PFSK-1 (cell line): ENCODE measurements at regions not wholly inside any gene's neighbourhood (a gene's known extent, or its start where the extent isn't known, plus 50 kb on each side); places are given as distances from the start of the nearest gene placed in this dataset.

Source experiments
- FOXP2 ChIP-seq: optimal IDR thresholded peaks from 2 replicates; pipeline ENCODE3; 2011; ENCODE audit warnings: borderline replicate concordance, control low read depth, inconsistent platforms; ENCODE audit not compliant: insufficient read depth; ENCODE audit errors: extremely low read length, extremely low read depth
- POLR2AphosphoS5 ChIP-seq: IDR thresholded peaks from 2 replicates; pipeline ENCODE4 v1.6.1; 2012; ENCODE audit warnings: low read depth, mild to moderate bottlenecking, control low read depth, low read length, moderate library complexity
- SIN3A ChIP-seq: IDR thresholded peaks from 2 replicates; pipeline ENCODE4 v1.6.1; 2012; ENCODE audit warnings: mild to moderate bottlenecking, low read length, moderate library complexity, borderline replicate concordance; ENCODE audit not compliant: insufficient read depth
- TAF1 ChIP-seq: IDR thresholded peaks from 2 replicates; pipeline ENCODE4 v1.6.1; 2012; ENCODE audit warnings: low read length, control low read depth, borderline replicate concordance; ENCODE audit not compliant: insufficient read depth
- TF ChIP-seq, protein P1 (sequence below), 2 experiments: IDR thresholded peaks; 2 replicates each; pipeline versions ENCODE4 v1.6.1 to v1.8.0; 2011 to 2012; ENCODE audit warnings: low read depth in 2 of 2, low read length in 2 of 2, control low read depth in 1 of 2, inconsistent platforms in 1 of 2, mild to moderate bottlenecking in 1 of 2, moderate library complexity in 1 of 2; ENCODE audit not compliant: insufficient read depth in 1 of 2

DNA sequence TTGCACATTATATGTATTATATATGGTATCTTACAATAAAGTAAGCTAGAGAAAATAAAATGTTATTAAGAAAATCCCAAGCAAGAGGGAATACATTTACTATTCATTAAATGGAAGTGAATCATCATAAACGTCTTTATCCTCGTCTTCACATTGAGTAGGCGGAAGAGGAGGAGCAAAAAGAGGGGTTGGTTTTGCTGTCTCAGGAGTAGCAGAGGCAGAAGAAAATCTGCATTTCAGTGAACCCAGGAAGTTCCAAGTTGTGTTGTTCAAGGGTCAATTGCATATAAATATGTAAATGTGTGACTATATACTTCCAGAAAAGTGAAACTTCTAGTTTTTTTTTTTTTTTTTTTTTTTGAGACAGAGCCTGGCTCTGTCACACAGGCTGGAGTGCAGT lies 301.4 kb downstream of the TMA16 start:
- no peak for TF ChIP-seq TAF1
- TF ChIP-seq FOXP2, result no peak
- TF ChIP-seq POLR2AphosphoS5, result no peak
- TF ChIP-seq, protein P1, sequence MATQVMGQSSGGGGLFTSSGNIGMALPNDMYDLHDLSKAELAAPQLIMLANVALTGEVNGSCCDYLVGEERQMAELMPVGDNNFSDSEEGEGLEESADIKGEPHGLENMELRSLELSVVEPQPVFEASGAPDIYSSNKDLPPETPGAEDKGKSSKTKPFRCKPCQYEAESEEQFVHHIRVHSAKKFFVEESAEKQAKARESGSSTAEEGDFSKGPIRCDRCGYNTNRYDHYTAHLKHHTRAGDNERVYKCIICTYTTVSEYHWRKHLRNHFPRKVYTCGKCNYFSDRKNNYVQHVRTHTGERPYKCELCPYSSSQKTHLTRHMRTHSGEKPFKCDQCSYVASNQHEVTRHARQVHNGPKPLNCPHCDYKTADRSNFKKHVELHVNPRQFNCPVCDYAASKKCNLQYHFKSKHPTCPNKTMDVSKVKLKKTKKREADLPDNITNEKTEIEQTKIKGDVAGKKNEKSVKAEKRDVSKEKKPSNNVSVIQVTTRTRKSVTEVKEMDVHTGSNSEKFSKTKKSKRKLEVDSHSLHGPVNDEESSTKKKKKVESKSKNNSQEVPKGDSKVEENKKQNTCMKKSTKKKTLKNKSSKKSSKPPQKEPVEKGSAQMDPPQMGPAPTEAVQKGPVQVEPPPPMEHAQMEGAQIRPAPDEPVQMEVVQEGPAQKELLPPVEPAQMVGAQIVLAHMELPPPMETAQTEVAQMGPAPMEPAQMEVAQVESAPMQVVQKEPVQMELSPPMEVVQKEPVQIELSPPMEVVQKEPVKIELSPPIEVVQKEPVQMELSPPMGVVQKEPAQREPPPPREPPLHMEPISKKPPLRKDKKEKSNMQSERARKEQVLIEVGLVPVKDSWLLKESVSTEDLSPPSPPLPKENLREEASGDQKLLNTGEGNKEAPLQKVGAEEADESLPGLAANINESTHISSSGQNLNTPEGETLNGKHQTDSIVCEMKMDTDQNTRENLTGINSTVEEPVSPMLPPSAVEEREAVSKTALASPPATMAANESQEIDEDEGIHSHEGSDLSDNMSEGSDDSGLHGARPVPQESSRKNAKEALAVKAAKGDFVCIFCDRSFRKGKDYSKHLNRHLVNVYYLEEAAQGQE (IDR thresholded peaks at IDR 0.05; ENCODE audit: insufficient read depth in 1 of 2, low read depth in 2 of 2, low read length in 2 of 2), result no peak
- no peak for TF ChIP-seq SIN3A

DNA sequence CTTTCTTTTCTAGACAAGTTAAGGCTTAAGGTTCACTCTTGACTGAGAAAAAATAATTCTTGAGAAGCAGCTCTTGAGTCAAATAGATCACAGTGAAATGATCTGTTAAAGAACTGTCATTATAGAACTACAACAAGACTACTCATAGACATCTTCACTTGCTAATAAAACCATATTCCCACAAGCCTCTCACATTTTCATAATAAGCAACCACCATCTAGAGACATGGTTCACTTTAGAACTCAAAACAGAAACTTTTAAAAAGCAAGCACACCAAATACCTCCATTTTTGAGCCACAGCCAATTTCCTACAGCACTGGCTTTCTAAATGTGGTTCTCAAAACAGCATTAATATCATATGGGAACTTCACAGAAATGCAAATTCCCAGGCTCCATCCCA lies 309.5 kb downstream of the TMA16 start:
- TF ChIP-seq SIN3A, result no peak
- no peak for TF ChIP-seq POLR2AphosphoS5
- TF ChIP-seq, protein P1 (IDR thresholded peaks at IDR 0.05; ENCODE audit: insufficient read depth in 1 of 2, low read depth in 2 of 2, low read length in 2 of 2), result no peak
- TF ChIP-seq TAF1, result no peak
- no peak for TF ChIP-seq FOXP2

DNA sequence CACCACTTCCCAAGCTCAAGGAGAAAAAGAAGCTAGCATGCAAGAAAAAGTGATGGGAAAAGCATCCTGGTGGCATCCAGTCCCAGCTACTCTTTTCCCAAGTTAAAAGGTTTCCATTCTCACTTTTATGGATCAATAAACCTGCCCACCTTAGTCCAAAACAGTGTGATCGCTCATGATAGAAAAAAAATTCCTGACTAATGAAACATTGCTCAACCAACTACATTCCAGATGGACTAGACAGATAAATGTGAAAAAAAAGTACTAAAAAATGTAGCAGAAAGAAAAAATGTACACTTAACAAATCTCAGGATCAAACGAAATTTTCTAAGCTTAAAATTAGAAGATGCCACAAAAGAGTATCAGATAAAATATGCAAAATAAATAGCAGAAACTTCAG lies 312.2 kb downstream of the TMA16 start:
- TF ChIP-seq POLR2AphosphoS5 (no peak), FOXP2 (no peak), SIN3A (no peak), TAF1 (no peak)
- TF ChIP-seq, protein P1 (IDR thresholded peaks at IDR 0.05; ENCODE audit: insufficient read depth in 1 of 2, low read depth in 2 of 2, low read length in 2 of 2), result no peak

DNA sequence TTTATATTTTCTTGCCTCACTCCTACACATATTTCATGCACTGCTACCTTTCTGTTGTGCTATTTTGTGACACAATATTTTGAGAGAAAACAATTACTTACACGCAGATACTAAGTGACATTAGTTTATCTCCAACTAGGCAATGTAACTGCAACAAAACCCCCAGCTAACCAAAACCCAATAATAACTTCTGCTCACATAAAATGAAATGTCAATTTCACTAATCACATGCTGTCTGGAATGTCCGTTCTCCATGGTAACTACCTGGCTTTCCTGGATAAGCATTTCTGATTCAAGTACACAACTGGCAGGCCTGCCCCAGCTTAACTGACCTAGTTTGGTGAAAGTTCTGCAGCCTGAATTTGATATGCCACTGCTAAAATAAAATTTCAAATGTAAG lies 313.5 kb downstream of the TMA16 start:
- TF ChIP-seq TAF1 (no peak), SIN3A (no peak), FOXP2 (no peak), POLR2AphosphoS5 (no peak)
- TF ChIP-seq, protein P1 (IDR thresholded peaks at IDR 0.05; ENCODE audit: insufficient read depth in 1 of 2, low read depth in 2 of 2, low read length in 2 of 2), result no peak

DNA sequence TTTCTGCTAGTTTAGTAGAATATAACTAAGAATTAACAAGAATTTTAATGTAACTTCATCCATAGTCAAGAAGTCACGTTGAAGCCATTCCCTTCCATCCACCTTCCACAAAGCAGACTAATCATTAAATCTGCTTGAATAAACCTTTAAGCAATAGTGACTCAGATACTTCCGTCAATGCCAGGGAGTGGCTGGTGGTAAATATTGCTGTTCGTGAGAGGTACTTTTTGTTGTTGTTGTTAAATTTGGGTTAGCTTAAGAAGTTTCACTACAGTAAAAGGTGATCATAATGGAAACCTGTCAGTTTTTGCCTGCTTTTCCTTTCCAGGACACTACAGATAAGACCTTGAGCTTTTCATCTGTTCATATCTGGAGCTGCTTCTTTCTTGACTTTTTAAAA lies 316.3 kb downstream of the TMA16 start:
- TF ChIP-seq TAF1, result no peak
- TF ChIP-seq, protein P1 (IDR thresholded peaks at IDR 0.05; ENCODE audit: insufficient read depth in 1 of 2, low read depth in 2 of 2, low read length in 2 of 2), result no peak
- TF ChIP-seq POLR2AphosphoS5, result no peak
- TF ChIP-seq SIN3A, result no peak
- TF ChIP-seq FOXP2, result no peak
